ENCODE measurements at regions not wholly inside any gene's neighbourhood (a gene's known extent, or its start where the extent isn't known, plus 50 kb on each side); places are given as distances from the start of the nearest gene placed in this dataset.

DNA sequence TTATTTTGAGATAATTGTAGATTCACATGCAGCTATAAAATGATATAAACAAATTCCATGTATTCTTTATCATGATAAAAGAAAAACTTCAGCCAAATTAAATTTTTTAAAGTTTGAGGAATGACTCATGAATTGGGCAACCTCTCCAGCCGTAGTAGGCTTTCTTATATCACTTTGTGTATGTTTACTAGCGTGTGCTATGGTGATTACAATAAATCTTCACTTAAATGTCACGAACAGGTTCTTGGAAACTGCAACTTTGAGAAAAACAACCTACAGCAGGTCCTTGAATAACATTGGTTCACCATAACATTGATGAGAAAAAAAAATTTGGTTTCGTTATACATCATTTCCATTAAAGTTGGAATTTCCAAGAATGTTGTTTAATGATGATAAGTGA, 730.9 kb upstream of the TYRP1 start:
- no peaks in the 10 kb centered on the region for H3K4me1 Mint-ChIP-seq (ENCODE audit: unreplicated experiment)
- no peak overlapping the region for H3K4me3 Mint-ChIP-seq
- no peaks in the 10 kb centered on the region for H3K36me3 Mint-ChIP-seq
- DNase-seq (ENCODE audit: extremely low spot score, unreplicated experiment) = no peak
- no peaks in the 10 kb centered on the region for H3K9me3 Mint-ChIP-seq
- H3K27me3 Mint-ChIP-seq = no peaks in the 10 kb centered on the region
- H3K27ac Mint-ChIP-seq = no peak overlapping the region
- TF ChIP-seq, protein P1, sequence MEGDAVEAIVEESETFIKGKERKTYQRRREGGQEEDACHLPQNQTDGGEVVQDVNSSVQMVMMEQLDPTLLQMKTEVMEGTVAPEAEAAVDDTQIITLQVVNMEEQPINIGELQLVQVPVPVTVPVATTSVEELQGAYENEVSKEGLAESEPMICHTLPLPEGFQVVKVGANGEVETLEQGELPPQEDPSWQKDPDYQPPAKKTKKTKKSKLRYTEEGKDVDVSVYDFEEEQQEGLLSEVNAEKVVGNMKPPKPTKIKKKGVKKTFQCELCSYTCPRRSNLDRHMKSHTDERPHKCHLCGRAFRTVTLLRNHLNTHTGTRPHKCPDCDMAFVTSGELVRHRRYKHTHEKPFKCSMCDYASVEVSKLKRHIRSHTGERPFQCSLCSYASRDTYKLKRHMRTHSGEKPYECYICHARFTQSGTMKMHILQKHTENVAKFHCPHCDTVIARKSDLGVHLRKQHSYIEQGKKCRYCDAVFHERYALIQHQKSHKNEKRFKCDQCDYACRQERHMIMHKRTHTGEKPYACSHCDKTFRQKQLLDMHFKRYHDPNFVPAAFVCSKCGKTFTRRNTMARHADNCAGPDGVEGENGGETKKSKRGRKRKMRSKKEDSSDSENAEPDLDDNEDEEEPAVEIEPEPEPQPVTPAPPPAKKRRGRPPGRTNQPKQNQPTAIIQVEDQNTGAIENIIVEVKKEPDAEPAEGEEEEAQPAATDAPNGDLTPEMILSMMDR (conservative IDR thresholded peaks at IDR 0.05) = no peak

DNA sequence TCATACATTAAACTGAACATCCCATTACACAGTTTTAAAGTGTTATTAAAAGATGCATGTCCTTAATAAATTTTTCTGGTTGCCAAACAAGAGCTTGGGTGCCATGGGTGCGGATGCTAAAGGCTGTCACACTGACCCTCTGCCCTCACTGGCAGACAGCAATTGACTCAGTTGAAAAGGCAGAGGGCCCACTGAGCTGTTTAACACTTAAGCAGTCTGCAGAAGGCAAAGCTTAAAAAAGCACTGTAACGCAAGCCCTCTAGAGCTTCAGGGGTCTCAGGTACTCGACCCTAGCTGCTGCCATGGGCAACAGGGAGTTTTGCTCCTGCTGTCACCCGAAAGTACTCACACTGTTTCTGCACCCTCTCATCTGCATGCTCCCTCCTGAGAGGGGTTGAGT, 726.4 kb upstream of the TYRP1 start:
- DNase-seq (ENCODE audit: extremely low spot score, unreplicated experiment) = no peak
- TF ChIP-seq, protein P1 (conservative IDR thresholded peaks at IDR 0.05) = no peak
- Mint-ChIP-seq H3K36me3 (no peaks in the 10 kb centered on the region), H3K27me3 (no peaks in the 10 kb centered on the region), H3K4me3 (no peak overlapping the region), H3K27ac (no peak overlapping the region), H3K4me1 (ENCODE audit: unreplicated experiment) (no peaks in the 10 kb centered on the region), H3K9me3 (no peaks in the 10 kb centered on the region)

DNA sequence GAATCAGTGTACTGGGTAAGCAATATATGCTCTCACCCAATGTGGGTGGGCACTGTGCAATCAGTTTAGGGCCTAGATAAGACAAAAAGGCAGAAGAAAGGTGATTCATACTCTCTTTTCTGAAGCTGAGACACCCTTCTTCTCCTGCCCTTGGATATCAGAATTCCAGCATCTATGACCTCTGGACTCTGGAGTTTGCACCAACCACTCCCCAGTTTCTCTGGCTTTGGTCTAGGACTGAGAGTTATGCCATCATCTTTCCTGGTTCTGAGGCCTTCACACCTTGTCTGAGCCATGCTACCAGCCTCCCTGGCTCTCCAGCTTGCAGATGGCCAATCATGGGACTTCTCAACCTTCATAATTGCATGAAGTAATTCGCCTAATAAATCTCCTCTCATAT, 724.6 kb upstream of the TYRP1 start:
- Mint-ChIP-seq H3K27me3 (no peaks in the 10 kb centered on the region), H3K36me3 (no peaks in the 10 kb centered on the region), H3K9me3 (no peaks in the 10 kb centered on the region), H3K4me1 (ENCODE audit: unreplicated experiment) (no peaks in the 10 kb centered on the region), H3K27ac (no peak overlapping the region), H3K4me3 (no peak overlapping the region)
- DNase-seq (ENCODE audit: extremely low spot score, unreplicated experiment) = no peak
- TF ChIP-seq, protein P1 (conservative IDR thresholded peaks at IDR 0.05) = no peak

DNA sequence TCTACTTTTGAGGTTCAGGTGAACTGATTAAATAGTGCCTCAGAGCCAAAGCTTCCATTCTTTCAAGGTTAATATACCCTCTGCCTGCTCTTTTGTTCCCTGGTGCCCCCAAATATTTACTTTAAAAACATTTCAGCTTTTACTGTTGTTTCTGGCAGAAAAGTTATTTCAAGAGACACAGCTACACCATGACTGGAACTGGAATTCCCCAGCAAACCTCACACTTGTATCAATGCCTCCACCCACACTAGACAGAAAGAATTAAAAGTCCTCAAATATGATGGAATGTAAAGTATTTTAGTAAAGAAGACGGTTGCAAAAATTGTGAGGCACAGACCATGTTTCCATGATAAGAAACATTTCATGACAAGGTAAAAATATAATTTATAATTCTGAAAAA, 720.2 kb upstream of the TYRP1 start:
- no peak overlapping the region for H3K27ac Mint-ChIP-seq
- DNase-seq (ENCODE audit: extremely low spot score, unreplicated experiment) = no peak
- H3K9me3 Mint-ChIP-seq = no peaks in the 10 kb centered on the region
- no peaks in the 10 kb centered on the region for H3K36me3 Mint-ChIP-seq
- H3K4me3 Mint-ChIP-seq = no peak overlapping the region
- TF ChIP-seq, protein P1 (conservative IDR thresholded peaks at IDR 0.05) = no peak
- no peaks in the 10 kb centered on the region for H3K27me3 Mint-ChIP-seq
- H3K4me1 Mint-ChIP-seq (ENCODE audit: unreplicated experiment) = no peaks in the 10 kb centered on the region

DNA sequence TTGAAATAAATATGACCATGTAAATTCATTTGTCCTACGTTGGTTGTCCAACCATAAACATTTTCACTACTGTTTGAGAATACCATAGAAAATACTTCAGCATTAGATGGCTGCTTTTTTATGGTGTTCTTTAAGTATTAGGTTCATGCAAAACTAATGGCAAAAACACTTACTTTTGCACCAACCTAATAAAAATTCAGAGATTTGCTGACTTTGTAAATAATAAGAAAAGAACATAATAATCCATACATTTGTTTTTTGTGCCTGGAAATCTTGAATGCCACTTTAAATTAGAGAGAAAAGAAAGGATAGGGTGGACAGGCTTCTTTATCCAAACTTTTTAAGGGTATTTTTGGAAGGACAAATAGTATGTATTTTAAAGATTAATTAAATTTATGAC, 719.7 kb upstream of the TYRP1 start:
- TF ChIP-seq, protein P1 (conservative IDR thresholded peaks at IDR 0.05) = no peak
- Mint-ChIP-seq H3K9me3 (no peaks in the 10 kb centered on the region), H3K27ac (no peak overlapping the region), H3K27me3 (no peaks in the 10 kb centered on the region), H3K4me1 (ENCODE audit: unreplicated experiment) (no peaks in the 10 kb centered on the region), H3K36me3 (no peaks in the 10 kb centered on the region), H3K4me3 (no peak overlapping the region)
- DNase-seq (ENCODE audit: extremely low spot score, unreplicated experiment) = no peak

DNA sequence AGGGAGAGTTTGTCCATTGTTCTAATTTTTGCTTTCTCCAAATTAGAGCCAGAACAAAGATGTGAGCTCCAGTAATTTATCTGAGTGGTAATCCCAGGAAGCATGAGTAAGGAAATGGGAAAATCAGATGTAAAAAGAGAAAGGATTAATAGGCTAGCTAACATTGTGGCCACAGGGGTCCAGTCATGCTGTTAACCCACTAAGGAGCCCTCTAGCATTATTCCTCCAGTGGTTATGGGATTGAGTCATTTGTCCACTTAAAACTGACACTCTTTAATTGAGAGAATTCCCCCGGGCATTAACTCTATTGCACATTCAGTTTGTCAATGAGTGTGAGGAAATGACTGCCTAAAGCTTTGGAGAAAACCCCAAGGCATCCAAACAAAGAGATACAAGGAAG, 700.3 kb upstream of the TYRP1 start:
- Mint-ChIP-seq H3K9me3 (no peaks in the 10 kb centered on the region), H3K27me3 (no peaks in the 10 kb centered on the region), H3K27ac (no peak overlapping the region), H3K36me3 (no peaks in the 10 kb centered on the region), H3K4me3 (no peak overlapping the region), H3K4me1 (ENCODE audit: unreplicated experiment) (peaks cover 11% of the 10 kb centered on the region)
- TF ChIP-seq, protein P1 (conservative IDR thresholded peaks at IDR 0.05) = no peak
- DNase-seq (ENCODE audit: extremely low spot score, unreplicated experiment) = no peak

Measured in type B pancreatic cell (in vitro differentiated cells).